Smooth muscle cell (in vitro differentiated cells): ENCODE measurements at regions not wholly inside any gene's neighbourhood (a gene's known extent, or its start where the extent isn't known, plus 50 kb on each side); places are given as distances from the start of the nearest gene placed in this dataset.

Source experiments
- DNase-seq: peaks from one replicate; lab custom pipeline; 2025; ENCODE audit not compliant: unreplicated experiment; lab: John Stamatoyannopoulos, UW
- H2AFZ ChIP-seq: fragments of 200-600 bp; sonication (generic); 2 replicates; pipeline ENCODE4 v1.6.0; 2016; ENCODE audit warnings: antibody characterized with exemption, low read depth, mild to moderate bottlenecking
- H3F3A ChIP-seq: fragments of 200-600 bp; sonication (generic); 2 replicates; pipeline ENCODE4 v1.6.0; 2017; ENCODE audit warnings: antibody characterized with exemption, low read depth
- H3K27ac ChIP-seq: fragments of 200-600 bp; sonication (generic); 2 replicates; pipeline ENCODE4 v1.5.1; 2016; ENCODE audit warnings: low read depth, mild to moderate bottlenecking
- H3K27me3 ChIP-seq: fragments of 200-600 bp; sonication (generic); 2 replicates; pipeline ENCODE4 v1.6.1; 2016; ENCODE audit warnings: low read depth, mild to moderate bottlenecking
- H3K36me3 ChIP-seq: fragments of 200-600 bp; sonication (generic); 2 replicates; pipeline ENCODE4 v1.5.1; 2016; ENCODE audit warnings: low read depth
- H3K4me1 ChIP-seq: fragments of 200-600 bp; sonication (generic); 2 replicates; pipeline ENCODE4 v1.5.1; 2016; ENCODE audit warnings: low read depth
- H3K4me2 ChIP-seq: fragments of 200-600 bp; sonication (generic); 2 replicates; pipeline ENCODE4 v1.6.0; 2016; ENCODE audit warnings: mild to moderate bottlenecking
- H3K4me3 ChIP-seq: fragments of 200-600 bp; sonication (generic); 2 replicates; pipeline ENCODE4 v1.5.1; 2016; ENCODE audit warnings: mild to moderate bottlenecking
- H3K79me2 ChIP-seq: fragments of 200-600 bp; sonication (generic); 2 replicates; pipeline ENCODE4 v1.6.0; 2016; ENCODE audit warnings: low read depth, mild to moderate bottlenecking
- H3K9ac ChIP-seq: fragments of 200-600 bp; sonication (generic); 2 replicates; pipeline ENCODE4 v1.6.0; 2016; ENCODE audit warnings: low read depth
- H3K9me3 ChIP-seq: fragments of 200-600 bp; sonication (generic); replicated peaks from 2 replicates; pipeline ENCODE4 v1.5.1; 2016; ENCODE audit warnings: low read depth
- H4K20me1 ChIP-seq: fragments of 200-600 bp; sonication (generic); 2 replicates; pipeline ENCODE4 v1.6.0; 2016; ENCODE audit warnings: low read depth
- CTCF ChIP-seq: fragments of 200-600 bp; sonication (generic); IDR thresholded peaks from 2 replicates; pipeline ENCODE4 v1.5.1; 2017; ENCODE audit warnings: borderline replicate concordance, mild to moderate bottlenecking, antibody characterized with exemption; ENCODE audit not compliant: insufficient read depth, poor library complexity, severe bottlenecking
- WGBS: methylation state at CpG from one replicate; pipeline ENCODE4 v1.1.7; 2016; ENCODE audit warnings: low lambda C conversion rate; 5-methylcytosine and 5-hydroxymethylcytosine counted together

GRCh38 chrX:124530803-124531202 lies 184.4 kb downstream of the SH2D1A start:
- no peak for DNase-seq
- Histone ChIP-seq H3K27ac (no peak overlapping the region), H3K4me3 (no peak overlapping the region), H3K4me1 (no peaks in the 10 kb centered on the region), H3F3A (no peaks in the 10 kb centered on the region), H3K79me2 (no peaks in the 10 kb centered on the region), H3K9me3 (no peaks in the 10 kb centered on the region), H2AFZ (no peak overlapping the region), H4K20me1 (no peaks in the 10 kb centered on the region), H3K27me3 (no peaks in the 10 kb centered on the region), H3K9ac (no peak overlapping the region), H3K36me3 (no peaks in the 10 kb centered on the region), H3K4me2 (no peak overlapping the region)
- WGBS, result 81% methylated on average over 1 of the region's 1 CpG
- TF ChIP-seq CTCF, result no peak

- H3K27ac ChIP-seq, result no peak overlapping the region
- no peak overlapping the region for H3K4me3 ChIP-seq
- H3F3A ChIP-seq, result no peaks in the 10 kb centered on the region
- H2AFZ ChIP-seq, result no peak overlapping the region
- H3K79me2 ChIP-seq, result no peaks in the 10 kb centered on the region
- TF ChIP-seq CTCF, result no peak
- no peaks in the 10 kb centered on the region for H3K36me3 ChIP-seq
- DNase-seq, result no peak
- no peaks in the 10 kb centered on the region for H3K9me3 ChIP-seq
- WGBS, result 56% methylated on average over 3 of the region's 3 CpGs
- no peaks in the 10 kb centered on the region for H3K27me3 ChIP-seq
- no peaks in the 10 kb centered on the region for H4K20me1 ChIP-seq
- H3K9ac ChIP-seq, result no peak overlapping the region
- no peaks in the 10 kb centered on the region for H3K4me1 ChIP-seq
- no peak overlapping the region for H3K4me2 ChIP-seq
Measured at GRCh38 chrX:124534536-124534935, 188.2 kb downstream of the SH2D1A start.

- H3K27me3 ChIP-seq, result no peaks in the 10 kb centered on the region
- no peak overlapping the region for H3K27ac ChIP-seq
- H3F3A ChIP-seq, result no peaks in the 10 kb centered on the region
- no peak for TF ChIP-seq CTCF
- no peak overlapping the region for H2AFZ ChIP-seq
- WGBS, result 79% methylated on average over 5 of the region's 5 CpGs
- no peaks in the 10 kb centered on the region for H3K79me2 ChIP-seq
- H4K20me1 ChIP-seq, result no peaks in the 10 kb centered on the region
- H3K4me2 ChIP-seq, result no peak overlapping the region
- no peaks in the 10 kb centered on the region for H3K9me3 ChIP-seq
- H3K9ac ChIP-seq, result no peak overlapping the region
- H3K4me1 ChIP-seq, result no peaks in the 10 kb centered on the region
- DNase-seq, result no peak
- no peaks in the 10 kb centered on the region for H3K36me3 ChIP-seq
- no peak overlapping the region for H3K4me3 ChIP-seq
Measured at GRCh38 chrX:124540474-124540873, 194.1 kb downstream of the SH2D1A start.

GRCh38 chrX:124548571-124548970 lies 202.2 kb downstream of the SH2D1A start:
- Histone ChIP-seq H3F3A (no peaks in the 10 kb centered on the region), H3K9me3 (no peaks in the 10 kb centered on the region), H3K4me1 (no peaks in the 10 kb centered on the region), H3K36me3 (no peaks in the 10 kb centered on the region), H3K27ac (no peak overlapping the region), H3K9ac (no peak overlapping the region), H3K27me3 (no peaks in the 10 kb centered on the region), H3K4me2 (no peak overlapping the region), H2AFZ (no peak overlapping the region), H4K20me1 (no peaks in the 10 kb centered on the region), H3K4me3 (no peak overlapping the region), H3K79me2 (no peaks in the 10 kb centered on the region)
- no peak for DNase-seq
- 67% methylated on average over 6 of the region's 6 CpGs for WGBS
- no peak for TF ChIP-seq CTCF
